Activated CD8-positive, alpha-beta memory T cell treated with anti-CD3 and anti-CD28 coated beads for 24 hours (primary cell): ENCODE measurements at regions not wholly inside any gene's neighbourhood (a gene's known extent, or its start where the extent isn't known, plus 50 kb on each side); places are given as distances from the start of the nearest gene placed in this dataset.

Experiments used
- DNase-seq: peaks from one replicate; pipeline ENCODE4 v3.0.0-alpha.2; 2020

DNA sequence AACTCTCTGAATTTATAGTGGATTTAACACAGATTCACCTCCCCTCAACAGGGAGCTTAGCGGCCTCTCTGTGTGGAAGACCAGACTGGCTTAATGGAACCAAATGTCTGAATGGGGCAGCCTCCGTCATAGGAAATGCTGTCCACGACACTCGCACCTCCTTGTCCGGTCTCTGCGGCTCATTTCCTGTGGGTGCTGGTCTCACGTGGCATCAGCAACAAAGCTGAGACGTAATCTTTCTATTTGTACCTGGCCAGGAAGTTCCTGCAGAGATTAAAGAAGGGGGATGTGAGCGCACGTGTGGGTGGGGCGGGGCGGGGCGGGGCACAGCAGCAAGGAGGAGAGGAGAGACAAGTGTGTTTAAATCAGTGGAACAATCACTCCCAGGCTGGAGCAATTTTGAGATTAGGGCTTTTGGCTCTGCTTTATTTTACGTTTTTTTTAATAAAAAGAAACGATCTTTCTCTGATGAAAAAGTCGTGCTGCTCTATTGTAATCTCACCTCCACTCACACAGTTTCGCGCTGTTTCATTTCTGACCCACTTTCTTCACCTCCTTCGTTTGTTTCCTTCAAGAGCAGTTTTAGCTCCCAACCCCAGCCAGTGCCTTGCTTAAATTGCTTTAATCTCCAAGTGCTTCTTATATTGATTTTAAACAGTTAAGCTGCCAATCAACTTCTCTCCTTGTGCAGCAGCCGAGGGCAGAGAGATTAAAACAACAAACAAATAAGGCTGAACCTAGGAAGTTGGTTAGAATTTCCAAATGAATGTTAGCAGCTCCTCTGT lies 132.2 kb upstream of the ASTN2 start:
- DNase-seq = no peak

DNA sequence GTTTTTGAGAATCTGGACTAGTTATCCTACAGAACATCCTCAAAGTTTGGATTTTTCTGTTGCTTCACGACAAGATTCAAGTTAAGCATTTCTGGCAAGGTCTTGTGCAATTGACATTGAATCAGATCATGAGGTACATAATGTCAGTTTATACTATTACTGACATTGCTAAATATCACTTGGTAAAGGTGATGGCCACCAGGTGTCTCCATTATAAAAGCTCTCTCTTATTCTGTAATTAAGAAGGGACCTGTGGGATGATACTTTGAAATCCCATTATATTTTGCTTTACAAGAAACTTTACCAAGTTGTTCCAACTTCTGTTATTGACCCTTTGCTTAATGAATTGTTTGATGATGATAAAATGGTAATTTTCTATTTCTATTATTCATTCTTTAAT lies 131.0 kb upstream of the ASTN2 start:
- no peak for DNase-seq

DNA sequence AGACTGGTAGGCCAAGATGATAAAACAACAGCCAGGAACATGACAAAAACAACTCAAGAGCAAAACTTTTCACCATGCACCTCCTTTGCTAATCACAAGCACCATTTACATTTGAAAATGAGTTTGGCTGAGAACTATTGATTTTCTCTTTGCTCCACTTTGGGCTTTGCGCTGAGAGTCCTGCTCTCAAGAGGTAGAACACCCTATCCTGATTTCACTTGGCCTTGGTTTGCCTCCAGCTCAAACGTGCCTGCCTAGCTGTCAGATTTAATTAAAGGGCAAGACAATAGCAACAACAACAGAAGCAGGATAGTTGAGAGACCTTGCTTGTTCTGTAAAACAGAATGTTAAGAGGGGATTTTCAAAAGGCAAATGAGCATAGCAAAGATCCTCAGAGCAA lies 128.2 kb upstream of the ASTN2 start:
- no peak for DNase-seq

DNA sequence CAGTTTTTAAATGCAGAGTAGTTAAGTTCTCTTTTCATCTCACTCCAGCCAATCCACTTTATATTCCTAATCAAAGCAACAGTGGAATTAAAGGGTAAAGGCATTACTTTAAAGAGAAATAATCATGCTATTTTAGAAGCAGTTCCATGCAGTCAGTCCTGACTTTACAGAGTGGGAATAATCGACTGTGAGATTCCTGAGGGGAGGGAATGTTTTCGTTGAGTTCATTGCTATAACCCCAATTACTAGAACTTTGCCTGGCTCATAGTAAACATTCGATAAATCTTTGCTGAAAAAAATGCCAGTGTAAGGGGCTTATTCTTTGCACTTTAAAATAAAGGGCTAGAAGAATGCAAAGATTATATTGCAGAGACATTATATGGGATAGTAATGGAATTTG lies 127.2 kb upstream of the ASTN2 start:
- no peak for DNase-seq

DNA sequence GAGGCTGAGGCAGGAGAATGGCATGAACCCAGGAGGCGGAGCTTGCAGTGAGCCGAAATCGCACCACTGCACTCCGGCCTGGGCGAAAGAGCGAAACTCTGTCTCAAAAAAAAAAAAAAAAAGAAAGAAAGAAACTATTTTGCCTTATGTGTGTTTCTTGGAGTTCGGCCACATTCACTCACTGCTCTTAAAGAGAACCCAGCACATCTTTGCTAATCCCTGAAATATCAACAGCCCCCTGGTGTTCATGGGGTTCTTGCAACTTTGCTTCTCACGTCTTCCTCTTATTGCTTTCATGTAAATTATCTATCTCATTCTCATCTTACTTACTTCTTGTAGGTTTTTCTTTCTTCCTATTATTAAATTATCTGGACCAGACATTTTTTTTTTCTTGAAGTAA lies 126.3 kb upstream of the ASTN2 start:
- DNase-seq = no peak

DNA sequence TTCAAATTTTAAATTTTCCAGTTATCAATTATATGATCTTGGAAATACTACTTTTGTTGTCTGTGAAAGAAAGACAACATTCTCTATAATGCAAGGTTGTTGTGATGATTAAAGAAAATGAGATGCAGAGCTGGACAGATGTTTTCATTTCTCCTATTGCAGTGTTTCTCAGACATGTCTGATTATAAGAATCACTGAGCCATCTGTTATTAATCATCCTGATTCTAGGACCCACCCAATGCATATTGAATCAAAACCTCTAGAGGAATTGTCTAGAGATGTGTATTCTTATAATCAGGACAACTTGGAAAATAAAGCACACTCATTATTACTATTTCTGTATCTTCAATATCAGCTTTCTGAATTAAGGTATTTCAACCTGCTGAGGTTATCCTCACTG lies 121.1 kb upstream of the ASTN2 start:
- DNase-seq = no peak

DNA sequence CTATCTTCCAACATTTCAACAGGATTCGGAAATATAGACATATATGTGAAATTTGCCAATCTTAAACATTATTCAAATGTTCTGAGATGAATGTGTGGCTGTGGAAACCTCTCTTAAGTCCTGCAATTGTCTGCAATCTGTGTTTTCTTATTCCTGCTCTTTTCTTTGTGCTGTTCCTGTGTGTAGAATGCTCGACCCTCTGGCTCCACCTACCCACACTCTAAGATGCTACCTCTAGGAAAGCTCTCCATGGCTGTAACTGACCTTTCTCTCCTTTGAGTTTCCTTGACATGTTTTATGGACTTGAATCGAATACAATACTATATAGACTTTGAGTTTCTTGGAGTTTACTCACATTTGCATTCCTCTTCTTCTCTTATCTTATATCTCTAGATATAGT lies 120.6 kb upstream of the ASTN2 start:
- DNase-seq = no peak

DNA sequence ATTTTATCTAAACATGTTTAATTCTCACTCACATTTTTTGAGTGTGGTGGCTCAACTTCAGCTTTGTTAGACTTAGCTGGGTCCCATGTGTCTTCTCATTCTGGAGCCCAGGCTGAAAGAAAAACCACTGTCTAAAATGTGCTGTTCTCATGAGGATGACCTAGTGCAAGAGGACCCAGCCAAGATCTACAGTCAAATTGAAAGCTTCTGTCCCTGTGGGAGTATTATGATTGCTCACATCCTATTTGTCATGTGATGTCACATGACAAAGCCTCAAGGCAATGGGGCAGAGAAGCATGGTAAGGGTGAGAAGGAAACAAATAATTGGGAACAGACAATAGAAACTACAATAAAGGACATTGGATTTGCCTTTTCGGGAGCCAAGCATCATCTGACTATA lies 113.4 kb upstream of the ASTN2 start:
- DNase-seq = no peak

DNA sequence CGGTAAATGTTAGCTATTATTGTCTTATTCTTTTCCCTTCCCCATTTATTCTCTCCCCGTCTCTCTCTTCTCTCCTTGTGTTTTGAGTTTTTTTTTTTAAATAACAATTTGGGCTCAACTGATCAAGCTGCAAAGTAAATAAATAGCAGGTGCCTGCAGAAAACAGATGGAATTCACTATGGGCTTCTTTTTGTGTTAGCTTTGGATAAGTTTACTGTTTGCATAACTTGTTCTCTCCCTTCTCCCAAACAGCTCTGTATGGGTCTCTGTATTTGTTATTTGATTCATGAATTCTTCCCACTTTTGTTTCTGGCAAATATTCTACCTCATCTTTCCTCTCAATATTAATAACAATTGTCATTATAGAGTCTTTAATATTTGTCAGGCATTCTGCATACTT lies 111.8 kb upstream of the ASTN2 start:
- no peak for DNase-seq

DNA sequence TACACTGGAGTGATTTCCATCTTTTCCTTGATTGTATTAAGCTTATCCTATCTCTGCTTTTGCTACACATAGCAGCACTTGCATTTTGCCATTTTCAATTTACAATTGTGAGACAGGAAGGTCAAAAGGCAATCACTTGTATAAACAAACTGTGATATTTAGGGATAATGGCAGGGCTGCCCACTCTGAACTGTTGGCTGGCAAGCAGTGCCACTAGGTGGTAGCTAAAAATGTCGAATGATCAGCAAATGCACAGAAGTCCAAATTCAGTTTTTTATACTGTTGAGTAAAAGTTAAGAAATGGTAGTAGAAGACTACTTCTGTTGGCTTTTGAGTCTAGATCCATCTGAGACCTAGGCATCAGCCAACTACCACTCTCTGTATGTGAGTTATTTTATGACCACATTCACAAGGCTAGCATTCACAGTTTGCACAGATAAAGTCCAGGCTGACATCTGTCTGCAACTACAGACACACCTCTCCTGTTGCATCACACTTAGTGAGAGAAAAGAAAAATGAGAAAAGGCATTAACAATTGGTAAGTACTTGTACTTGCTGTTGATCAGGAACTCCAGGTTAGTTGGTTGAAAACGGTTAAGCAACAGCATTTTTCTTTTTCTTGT lies 108.8 kb upstream of the ASTN2 start:
- no peak for DNase-seq

DNA sequence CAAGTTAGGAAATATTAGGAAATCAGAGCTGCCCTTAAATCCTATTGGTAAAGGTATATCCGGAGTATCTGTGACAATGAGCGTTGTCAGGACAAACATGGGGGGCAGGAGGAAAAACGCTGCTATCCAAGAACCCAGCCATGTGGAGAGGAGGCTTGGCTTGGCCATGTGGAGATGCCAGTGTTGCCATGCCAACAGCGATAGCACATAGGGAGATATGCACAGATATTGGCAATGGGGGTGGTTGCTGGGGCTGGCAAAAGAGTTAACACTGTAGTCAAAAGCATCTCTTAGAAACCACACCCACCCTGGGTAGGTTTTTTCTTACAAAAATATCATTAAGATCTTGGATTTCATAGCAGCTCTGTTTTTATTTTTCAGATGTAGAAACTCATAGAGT lies 106.4 kb upstream of the ASTN2 start:
- no peak for DNase-seq

DNA sequence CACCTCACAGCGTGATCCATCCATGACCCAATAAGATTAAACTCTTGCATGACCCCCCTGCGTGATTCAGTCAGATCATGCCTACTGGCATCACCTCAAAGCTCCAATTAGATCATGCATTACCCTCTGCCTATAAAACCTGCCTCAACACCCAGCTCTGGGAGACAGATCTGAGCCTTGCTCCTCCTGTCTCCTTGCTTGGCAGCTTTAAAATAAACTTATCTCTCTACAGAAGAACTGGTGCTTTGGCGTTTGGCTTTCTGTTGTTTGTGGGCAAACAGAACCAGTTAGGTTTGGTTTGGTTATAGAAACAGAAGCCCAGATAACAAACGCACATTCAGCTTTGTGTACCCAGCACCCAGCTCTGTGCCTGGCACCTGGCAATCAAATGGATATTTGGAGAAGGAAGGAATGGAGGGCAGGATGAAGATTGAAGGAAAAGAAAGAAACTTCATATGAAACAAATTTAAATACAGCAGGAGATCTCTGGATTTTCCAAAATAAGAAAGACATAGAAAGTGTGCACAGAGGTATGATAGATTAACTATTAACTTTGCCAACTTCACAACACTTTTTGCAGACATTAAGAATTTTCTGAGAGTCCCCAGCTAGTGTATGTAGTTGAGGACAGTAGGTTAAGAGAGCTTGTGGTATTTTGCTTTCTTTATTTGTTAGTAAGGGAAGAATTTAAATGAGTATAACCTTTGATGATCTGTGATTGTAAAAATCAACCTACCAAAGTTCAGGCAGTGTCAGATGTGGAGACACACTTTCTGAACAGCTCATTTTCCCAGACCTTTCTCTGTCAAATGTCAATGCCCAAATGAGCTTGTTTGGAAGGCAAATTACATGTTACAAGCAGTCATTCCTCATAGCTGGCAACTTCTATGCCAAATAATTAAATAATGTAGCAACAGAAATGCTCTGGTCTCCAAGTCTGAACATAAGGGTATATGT lies 102.1 kb upstream of the ASTN2 start:
- DNase-seq = no peak

DNA sequence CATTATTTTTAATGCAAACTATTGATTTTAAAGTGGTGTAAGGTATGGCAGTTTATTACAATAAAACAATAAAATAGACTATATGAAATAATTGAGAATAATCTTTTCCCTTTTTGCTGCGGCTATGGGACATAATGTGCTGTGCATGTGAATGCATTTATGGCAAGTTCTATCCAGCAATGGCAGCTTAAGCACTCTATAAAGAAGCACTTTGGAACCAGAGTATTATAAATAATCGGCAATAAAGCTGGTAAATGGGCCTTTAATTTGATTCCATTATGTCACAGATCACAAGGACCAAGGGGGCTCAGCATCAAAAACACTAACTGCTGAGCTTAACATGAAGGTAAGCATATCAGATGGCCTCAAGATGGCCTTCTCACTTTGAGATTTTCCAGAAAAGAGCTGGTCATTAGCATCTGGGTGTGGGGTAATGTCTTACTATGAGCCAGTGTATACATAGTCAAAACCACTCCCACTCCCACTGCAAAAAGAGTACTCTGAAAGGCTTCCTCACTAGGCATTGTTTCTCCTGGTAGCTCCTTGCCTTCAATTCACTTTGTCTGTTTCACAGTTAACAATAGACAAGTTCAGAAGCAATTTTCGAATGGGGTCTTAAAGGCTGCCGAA lies 97.1 kb upstream of the ASTN2 start:
- DNase-seq = no peak

DNA sequence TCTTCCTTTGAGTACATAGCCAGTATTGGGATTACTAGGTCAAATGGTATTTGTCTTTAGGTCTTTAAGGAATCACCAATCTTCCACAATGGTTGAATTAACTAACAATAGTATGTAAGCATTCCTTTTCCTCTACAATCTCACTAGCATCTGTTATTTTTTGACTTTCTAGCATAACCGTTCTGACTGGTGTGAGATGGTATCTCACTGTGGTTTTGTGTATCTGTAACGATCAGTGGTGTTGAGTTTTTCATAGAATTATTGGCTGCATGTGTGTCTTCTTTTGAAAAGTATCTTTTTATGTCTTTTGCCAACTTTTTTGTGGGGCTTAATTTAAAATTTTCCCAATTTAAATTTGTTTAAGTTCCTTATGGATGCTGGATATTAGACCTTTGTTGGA lies 81.5 kb upstream of the ASTN2 start:
- no peak for DNase-seq

DNA sequence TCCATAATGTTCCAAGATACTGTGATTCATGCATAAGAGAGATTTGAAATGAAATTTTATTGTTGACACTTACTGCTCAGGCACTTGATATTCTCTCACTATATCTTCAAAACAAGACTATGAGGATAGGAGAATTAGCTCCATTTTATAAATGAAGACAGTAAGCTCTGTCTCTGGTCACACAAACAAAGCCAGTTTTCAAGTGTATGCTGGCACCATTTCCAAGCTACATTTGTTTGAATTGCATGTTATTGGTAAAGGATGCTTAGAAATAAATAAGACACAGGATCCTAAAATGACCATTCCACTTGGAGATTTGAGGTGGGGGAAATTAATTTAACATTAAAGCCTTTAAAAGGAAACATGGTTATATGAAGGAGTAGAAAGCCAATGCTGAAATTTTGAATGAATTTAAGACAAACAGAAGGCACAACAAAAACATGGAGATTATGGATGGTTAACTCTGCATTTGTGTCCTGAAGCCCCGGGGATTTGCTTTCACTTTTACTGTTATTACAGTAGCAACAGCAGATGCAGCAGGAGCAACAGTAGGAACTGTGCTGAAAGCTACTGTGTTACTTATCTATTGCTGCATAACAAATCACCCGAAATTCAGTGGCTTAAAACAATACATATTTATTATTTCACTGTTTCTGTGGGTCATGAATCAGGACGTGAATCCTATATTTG lies 79.7 kb upstream of the ASTN2 start:
- DNase-seq = no peak

DNA sequence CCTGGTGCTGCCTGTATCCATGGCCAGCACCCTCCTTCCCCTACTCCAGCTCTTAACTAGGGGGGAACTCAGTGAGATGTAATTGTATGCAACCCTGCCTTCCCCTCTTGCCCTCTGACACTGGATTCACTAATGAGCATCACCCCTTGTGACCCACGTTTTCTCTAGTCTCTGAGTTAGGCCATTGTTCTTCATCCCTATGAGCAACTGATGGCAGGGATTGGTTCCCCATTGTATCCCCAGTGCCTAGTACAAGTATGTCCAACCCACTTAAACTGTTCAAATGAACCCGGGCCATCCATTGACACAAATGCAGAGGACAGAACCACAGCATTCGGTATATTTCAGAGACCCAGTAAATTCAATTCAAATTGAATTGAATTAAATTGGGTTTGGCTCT lies 77.6 kb upstream of the ASTN2 start:
- no peak for DNase-seq

DNA sequence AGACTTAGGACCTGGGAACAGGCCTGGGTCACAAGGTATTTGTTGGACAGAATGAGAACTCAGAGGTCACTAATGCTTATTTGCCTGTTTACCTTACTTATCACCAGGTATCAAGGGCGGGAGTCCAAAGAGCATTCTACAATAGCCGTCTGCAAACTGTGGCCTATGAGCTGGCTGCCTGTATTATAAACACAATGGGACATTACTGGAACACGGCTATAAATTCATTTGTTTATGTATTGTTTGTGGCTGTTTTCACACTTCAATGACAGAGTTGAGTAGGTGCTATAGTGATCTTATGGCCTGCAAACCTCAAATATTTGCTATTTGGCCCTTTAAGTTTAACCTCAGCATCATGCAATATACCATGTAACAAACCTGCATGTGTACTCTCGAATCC lies 76.6 kb upstream of the ASTN2 start:
- no peak for DNase-seq

DNA sequence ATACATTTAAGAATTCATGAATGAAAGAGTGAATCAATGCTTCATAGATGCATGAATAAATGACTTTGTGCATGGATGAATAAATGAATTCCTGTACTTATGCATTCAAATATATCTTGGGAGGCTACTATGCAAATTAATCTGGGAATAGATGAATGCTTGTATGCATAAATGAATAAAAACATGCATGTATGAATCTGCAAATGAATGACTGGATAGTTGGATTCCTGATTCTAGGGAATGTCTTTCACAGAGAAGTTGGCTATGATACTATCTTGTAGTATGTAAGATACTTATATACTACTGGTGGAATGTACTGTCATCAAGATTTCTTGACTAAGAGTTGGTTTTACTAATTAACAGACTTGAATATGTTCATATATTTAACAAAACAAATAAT lies 75.3 kb upstream of the ASTN2 start:
- DNase-seq = no peak

DNA sequence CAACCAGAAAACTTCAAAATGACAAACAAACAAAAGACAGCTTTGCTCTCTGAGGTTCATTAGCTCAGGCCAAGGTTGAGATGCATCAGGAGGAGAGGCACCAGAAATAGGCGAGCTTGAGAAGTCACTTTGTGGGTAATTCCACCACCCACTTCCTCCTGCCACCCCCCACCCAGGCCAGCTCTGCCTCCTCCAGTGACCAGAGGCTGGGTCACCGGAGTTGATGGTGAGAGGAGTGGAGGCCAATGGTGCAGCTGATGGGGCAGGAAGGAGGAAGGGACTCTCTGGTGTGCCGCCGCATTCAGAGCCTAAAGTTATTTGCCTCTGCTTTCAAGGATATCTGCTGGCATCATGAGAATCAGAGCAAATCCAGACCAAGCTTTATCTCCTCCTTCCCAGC lies 73.8 kb upstream of the ASTN2 start:
- DNase-seq = no peak

DNA sequence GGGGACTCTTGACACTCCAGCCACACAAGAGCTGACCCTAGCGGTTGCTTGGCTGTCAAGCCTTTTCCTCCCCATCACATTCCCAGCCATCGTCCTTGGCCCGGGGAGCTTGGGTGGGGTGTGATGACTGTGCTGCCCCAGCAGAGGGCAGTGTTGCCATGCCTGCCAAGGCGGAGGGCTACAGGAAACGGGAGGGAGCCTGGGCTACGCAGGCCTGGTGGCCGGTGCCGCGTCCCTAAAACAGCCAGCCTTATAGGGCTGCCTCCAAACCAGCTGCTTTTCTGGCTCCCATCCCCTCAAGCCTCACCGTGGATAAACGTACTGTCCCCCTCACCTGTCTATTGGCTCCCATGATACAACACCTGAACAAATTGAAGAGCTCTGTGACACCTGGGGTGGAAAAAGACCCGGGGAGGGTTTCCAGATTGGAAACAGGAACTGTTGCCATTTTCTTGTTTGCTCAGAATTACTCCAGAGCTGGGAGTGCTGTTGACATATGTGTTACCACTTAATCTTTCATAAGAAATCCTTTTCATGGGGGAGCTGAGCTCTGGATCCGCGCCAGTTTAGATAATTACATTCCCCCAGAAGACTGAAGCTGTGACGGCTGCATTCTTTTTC lies 72.8 kb upstream of the ASTN2 start:
- peak; percentile 58 for DNase-seq

DNA sequence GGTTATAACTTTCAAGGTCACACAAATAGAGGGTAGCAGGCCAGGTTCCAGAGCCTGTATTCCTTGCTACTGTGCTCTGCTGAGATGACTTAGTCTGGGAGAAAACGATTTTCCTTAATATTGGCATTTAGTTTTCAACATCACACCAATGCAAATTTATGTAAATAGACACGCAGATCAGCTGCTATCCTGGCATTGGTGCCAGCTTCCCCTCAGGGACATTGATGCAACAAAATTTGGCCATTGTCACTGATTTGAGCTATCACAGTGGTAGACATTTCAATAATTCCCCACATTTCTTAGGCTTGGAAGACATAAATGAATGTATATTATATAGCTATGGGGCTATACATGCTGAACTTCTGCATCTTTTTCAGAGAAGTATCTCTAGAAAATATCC lies 71.6 kb upstream of the ASTN2 start:
- DNase-seq = no peak

DNA sequence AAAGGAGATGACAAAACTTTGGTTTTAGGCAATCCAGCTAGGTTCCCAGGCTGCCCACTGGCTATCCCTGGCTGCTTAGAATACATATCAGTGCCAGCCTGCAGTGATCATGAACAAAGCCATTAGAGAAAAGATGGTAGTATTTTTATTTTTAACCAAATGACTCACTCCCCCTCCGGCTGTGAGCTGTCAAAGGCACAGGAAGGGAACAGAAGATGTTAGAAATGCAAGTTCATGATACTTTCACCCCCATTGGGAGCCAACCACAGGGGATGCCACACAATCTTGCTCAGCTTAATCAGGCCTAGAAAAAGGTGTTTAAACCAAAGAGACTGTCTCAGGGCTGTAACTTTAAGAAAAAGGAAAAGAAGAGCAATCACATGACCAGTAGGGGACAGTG lies 70.3 kb upstream of the ASTN2 start:
- no peak for DNase-seq
